ENCODE measurements at regions not wholly inside any gene's neighbourhood (a gene's known extent, or its start where the extent isn't known, plus 50 kb on each side); places are given as distances from the start of the nearest gene placed in this dataset.

DNA sequence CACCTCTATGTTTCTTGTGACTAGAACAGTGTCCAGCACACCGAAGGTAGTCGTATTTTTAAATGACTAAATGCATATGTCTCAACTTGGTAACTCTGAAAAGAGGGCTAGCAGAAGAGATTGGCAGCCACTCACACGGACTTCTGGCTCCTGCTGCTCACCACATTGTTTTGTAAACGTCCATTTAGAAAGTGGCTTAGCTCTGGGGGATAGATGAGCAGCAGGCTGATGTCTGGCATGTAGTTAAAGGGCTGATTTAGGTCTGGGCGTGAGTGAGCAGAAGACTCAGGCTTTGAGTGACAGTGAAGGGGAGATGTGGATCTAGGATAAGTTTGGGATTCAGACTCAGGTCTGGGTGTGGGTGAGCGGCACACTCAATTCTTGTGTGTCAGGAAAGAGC lies 372.9 kb upstream of the HS6ST1 start:
- TF ChIP-seq, protein P1, sequence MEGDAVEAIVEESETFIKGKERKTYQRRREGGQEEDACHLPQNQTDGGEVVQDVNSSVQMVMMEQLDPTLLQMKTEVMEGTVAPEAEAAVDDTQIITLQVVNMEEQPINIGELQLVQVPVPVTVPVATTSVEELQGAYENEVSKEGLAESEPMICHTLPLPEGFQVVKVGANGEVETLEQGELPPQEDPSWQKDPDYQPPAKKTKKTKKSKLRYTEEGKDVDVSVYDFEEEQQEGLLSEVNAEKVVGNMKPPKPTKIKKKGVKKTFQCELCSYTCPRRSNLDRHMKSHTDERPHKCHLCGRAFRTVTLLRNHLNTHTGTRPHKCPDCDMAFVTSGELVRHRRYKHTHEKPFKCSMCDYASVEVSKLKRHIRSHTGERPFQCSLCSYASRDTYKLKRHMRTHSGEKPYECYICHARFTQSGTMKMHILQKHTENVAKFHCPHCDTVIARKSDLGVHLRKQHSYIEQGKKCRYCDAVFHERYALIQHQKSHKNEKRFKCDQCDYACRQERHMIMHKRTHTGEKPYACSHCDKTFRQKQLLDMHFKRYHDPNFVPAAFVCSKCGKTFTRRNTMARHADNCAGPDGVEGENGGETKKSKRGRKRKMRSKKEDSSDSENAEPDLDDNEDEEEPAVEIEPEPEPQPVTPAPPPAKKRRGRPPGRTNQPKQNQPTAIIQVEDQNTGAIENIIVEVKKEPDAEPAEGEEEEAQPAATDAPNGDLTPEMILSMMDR (conservative IDR thresholded peaks at IDR 0.05; ENCODE audit: low read depth, low read length), result no peak
- TF ChIP-seq EZH2 (IDR thresholded peaks at IDR 0.05; ENCODE audit: low read length, unreplicated experiment) (no peak), EZH2phosphoT487 (IDR thresholded peaks at IDR 0.05; ENCODE audit: borderline replicate concordance, low read length) (no peak)
